HFFc6 (cell line): ENCODE measurements at regions not wholly inside any gene's neighbourhood (a gene's known extent, or its start where the extent isn't known, plus 50 kb on each side); places are given as distances from the start of the nearest gene placed in this dataset.

ENCODE experiments used
- DNase-seq: peaks from one replicate; pipeline ENCODE4 v3.0.0-alpha.2; 2018
- H3K27ac Mint-ChIP-seq: 2 replicates; pipeline ENCODE4 v1.8.0; 2020; ENCODE audit warnings: mild to moderate bottlenecking, mixed read lengths
- H3K27me3 Mint-ChIP-seq: 2 replicates; pipeline ENCODE4 v1.8.0; 2021; ENCODE audit warnings: mild to moderate bottlenecking, moderate library complexity, mixed read lengths; ENCODE audit not compliant: insufficient read depth
- H3K36me3 Mint-ChIP-seq: 2 replicates; pipeline ENCODE4 v1.8.0; 2021; ENCODE audit warnings: low read depth, mixed read lengths
- H3K4me1 Mint-ChIP-seq: 2 replicates; pipeline ENCODE4 v1.8.0; 2020; ENCODE audit warnings: low read depth, mixed read lengths
- H3K4me3 Mint-ChIP-seq: 2 replicates; pipeline ENCODE4 v1.8.0; 2020; ENCODE audit warnings: mild to moderate bottlenecking, moderate library complexity, mixed read lengths
- H3K9me3 Mint-ChIP-seq: 2 replicates; pipeline ENCODE4 v1.8.0; 2020; ENCODE audit warnings: mild to moderate bottlenecking, mixed read lengths
- CTCF ChIP-seq: fragments of 200-600 bp; sonication (generic); IDR thresholded peaks from 2 replicates; pipeline ENCODE4 v1.5.0; 2021; ENCODE audit warnings: antibody characterized with exemption, mild to moderate bottlenecking

- Mint-ChIP-seq H3K4me3 (no peak overlapping the region), H3K36me3 (no peaks in the 10 kb centered on the region), H3K27ac (no peak overlapping the region), H3K27me3 (no peaks in the 10 kb centered on the region), H3K4me1 (no peaks in the 10 kb centered on the region), H3K9me3 (peaks cover 18% of the 10 kb centered on the region)
- no peak for DNase-seq
- TF ChIP-seq CTCF = no peak
Measured at GRCh38 chr15:20358779-20359414, 182.7 kb downstream of the GOLGA6L6 start.

GRCh38 chr15:20358066-20358778, 183.4 kb downstream of the GOLGA6L6 start:
- H3K27ac Mint-ChIP-seq = no peak overlapping the region
- H3K27me3 Mint-ChIP-seq = no peaks in the 10 kb centered on the region
- no peaks in the 10 kb centered on the region for H3K4me1 Mint-ChIP-seq
- no peaks in the 10 kb centered on the region for H3K36me3 Mint-ChIP-seq
- peaks cover 18% of the 10 kb centered on the region for H3K9me3 Mint-ChIP-seq
- no peak overlapping the region for H3K4me3 Mint-ChIP-seq
- DNase-seq = no peak
- TF ChIP-seq CTCF = no peak

- TF ChIP-seq CTCF = no peak
- H3K36me3 Mint-ChIP-seq = no peaks in the 10 kb centered on the region
- H3K27ac Mint-ChIP-seq = no peak overlapping the region
- H3K4me1 Mint-ChIP-seq = no peaks in the 10 kb centered on the region
- no peak overlapping the region for H3K4me3 Mint-ChIP-seq
- DNase-seq = no peak
- no peaks in the 10 kb centered on the region for H3K27me3 Mint-ChIP-seq
- peaks cover 18% of the 10 kb centered on the region for H3K9me3 Mint-ChIP-seq
Measured at GRCh38 chr15:20357481-20358065, 184.0 kb downstream of the GOLGA6L6 start.

- no peak for DNase-seq
- H3K4me3 Mint-ChIP-seq = no peak overlapping the region
- no peak overlapping the region for H3K27ac Mint-ChIP-seq
- H3K9me3 Mint-ChIP-seq = peaks cover 20% of the 10 kb centered on the region
- no peaks in the 10 kb centered on the region for H3K4me1 Mint-ChIP-seq
- no peaks in the 10 kb centered on the region for H3K36me3 Mint-ChIP-seq
- no peak for TF ChIP-seq CTCF
- no peaks in the 10 kb centered on the region for H3K27me3 Mint-ChIP-seq
Measured at GRCh38 chr15:20356911-20357480, 184.6 kb downstream of the GOLGA6L6 start.

GRCh38 chr15:20356444-20356910, 185.1 kb downstream of the GOLGA6L6 start:
- no peaks in the 10 kb centered on the region for H3K27me3 Mint-ChIP-seq
- DNase-seq = no peak
- peak; percentile 90 for TF ChIP-seq CTCF
- H3K36me3 Mint-ChIP-seq = no peaks in the 10 kb centered on the region
- H3K4me1 Mint-ChIP-seq = no peaks in the 10 kb centered on the region
- peaks cover 24% of the 10 kb centered on the region for H3K9me3 Mint-ChIP-seq
- no peak overlapping the region for H3K27ac Mint-ChIP-seq
- H3K4me3 Mint-ChIP-seq = no peak overlapping the region
